Hepatocyte (in vitro differentiated cells): ENCODE measurements at regions not wholly inside any gene's neighbourhood (a gene's known extent, or its start where the extent isn't known, plus 50 kb on each side); places are given as distances from the start of the nearest gene placed in this dataset.

Experiments used
- DNase-seq: peaks from one replicate; pipeline ENCODE4 v3.0.0-alpha.2; 2016; ENCODE audit warnings: low spot score
- H2AFZ ChIP-seq: fragments of 200-600 bp; sonication (generic); 2 replicates; pipeline ENCODE4 v1.6.0; 2016; ENCODE audit warnings: antibody characterized with exemption, mild to moderate bottlenecking
- H3K27ac ChIP-seq: fragments of 200-600 bp; sonication (generic); 2 replicates; pipeline ENCODE4 v1.5.1; 2016; ENCODE audit warnings: mild to moderate bottlenecking
- H3K27me3 ChIP-seq: fragments of 200-600 bp; sonication (generic); 2 replicates; pipeline ENCODE4 v1.6.1; 2016
- H3K36me3 ChIP-seq: fragments of 200-600 bp; sonication (generic); replicated peaks from 2 replicates; pipeline ENCODE4 v1.5.1; 2016; ENCODE audit warnings: low read depth; ENCODE audit not compliant: insufficient read depth
- H3K4me1 ChIP-seq: fragments of 200-600 bp; sonication (generic); 2 replicates; pipeline ENCODE4 v1.5.1; 2016; ENCODE audit warnings: mild to moderate bottlenecking, moderate library complexity; ENCODE audit not compliant: insufficient read depth
- H3K4me2 ChIP-seq: fragments of 200-600 bp; sonication (generic); 2 replicates; pipeline ENCODE4 v1.6.0; 2016
- H3K4me3 ChIP-seq: fragments of 200-600 bp; sonication (generic); 2 replicates; pipeline ENCODE4 v1.5.1; 2016; ENCODE audit warnings: mild to moderate bottlenecking
- H3K79me2 ChIP-seq: fragments of 200-600 bp; sonication (generic); 2 replicates; pipeline ENCODE4 v1.6.0; 2017; ENCODE audit warnings: mild to moderate bottlenecking
- H3K9me2 ChIP-seq: fragments of 200-600 bp; sonication (generic); replicated peaks from 2 replicates; pipeline ENCODE4 v1.6.0; 2017; ENCODE audit warnings: mild to moderate bottlenecking; ENCODE audit not compliant: insufficient read depth
- H3K9me3 ChIP-seq: fragments of 200-600 bp; sonication (generic); 2 replicates; pipeline ENCODE4 v1.5.1; 2016; ENCODE audit warnings: low read depth, mild to moderate bottlenecking
- H4K20me1 ChIP-seq: fragments of 200-600 bp; sonication (generic); 2 replicates; pipeline ENCODE4 v1.6.0; 2016; ENCODE audit warnings: mild to moderate bottlenecking; ENCODE audit not compliant: insufficient read depth, poor library complexity, severe bottlenecking
- CTCF ChIP-seq: fragments of 200-600 bp; sonication (generic); IDR thresholded peaks from 2 replicates; pipeline ENCODE4 v1.5.1; 2016; ENCODE audit warnings: antibody characterized with exemption, mild to moderate bottlenecking; ENCODE audit not compliant: poor library complexity
- EZH2 ChIP-seq: fragments of 200-600 bp; sonication (generic); IDR thresholded peaks from 2 replicates; pipeline ENCODE4 v1.6.1; 2016; ENCODE audit warnings: antibody characterized with exemption, mild to moderate bottlenecking, borderline replicate concordance
- EZH2phosphoT487 ChIP-seq: fragments of 200-600 bp; sonication (generic); IDR thresholded peaks from one replicate; pipeline ENCODE4 v1.6.1; 2018; ENCODE audit warnings: antibody characterized with exemption, mild to moderate bottlenecking, low read depth, moderate library complexity; ENCODE audit not compliant: unreplicated experiment, severe bottlenecking
- WGBS: methylation state at CpG from one replicate; pipeline ENCODE4 v1.1.6; 2016; ENCODE audit warnings: low lambda C conversion rate; ENCODE audit errors: missing lambda C conversion rate; 5-methylcytosine and 5-hydroxymethylcytosine counted together

- TF ChIP-seq EZH2, result no peak
- no peak for TF ChIP-seq EZH2phosphoT487
- no peak for TF ChIP-seq CTCF
- no peaks in the 10 kb centered on the region for H3K9me2 ChIP-seq
- 55% methylated on average over 4 of the region's 4 CpGs for WGBS
- H3K79me2 ChIP-seq, result no peaks in the 10 kb centered on the region
- no peak overlapping the region for H3K4me3 ChIP-seq
- H3K27ac ChIP-seq, result no peak overlapping the region
- H2AFZ ChIP-seq, result no peak overlapping the region
- no peak overlapping the region for H3K4me2 ChIP-seq
- no peaks in the 10 kb centered on the region for H3K36me3 ChIP-seq
- DNase-seq, result no peak
- no peaks in the 10 kb centered on the region for H4K20me1 ChIP-seq
- peaks cover 19% of the 10 kb centered on the region for H3K4me1 ChIP-seq
- H3K9me3 ChIP-seq, result no peaks in the 10 kb centered on the region
- no peaks in the 10 kb centered on the region for H3K27me3 ChIP-seq
These were observed 184.1 kb upstream of the KYNU start for GRCh38 chr2:142693171-142693950.

- H3K4me1 ChIP-seq, result no peaks in the 10 kb centered on the region
- 91% methylated on average over 4 of the region's 4 CpGs for WGBS
- H3K9me3 ChIP-seq, result no peaks in the 10 kb centered on the region
- H2AFZ ChIP-seq, result no peak overlapping the region
- no peak overlapping the region for H3K4me2 ChIP-seq
- H3K4me3 ChIP-seq, result no peak overlapping the region
- H3K79me2 ChIP-seq, result no peaks in the 10 kb centered on the region
- H3K27ac ChIP-seq, result no peak overlapping the region
- H4K20me1 ChIP-seq, result no peaks in the 10 kb centered on the region
- no peak for TF ChIP-seq EZH2phosphoT487
- no peak for TF ChIP-seq EZH2
- no peak for TF ChIP-seq CTCF
- H3K9me2 ChIP-seq, result no peaks in the 10 kb centered on the region
- H3K27me3 ChIP-seq, result no peaks in the 10 kb centered on the region
- DNase-seq, result no peak
- no peaks in the 10 kb centered on the region for H3K36me3 ChIP-seq
These were observed 188.4 kb upstream of the KYNU start for GRCh38 chr2:142688856-142689605.

GRCh38 chr2:142687509-142687908, 190.0 kb upstream of the KYNU start:
- no peaks in the 10 kb centered on the region for H4K20me1 ChIP-seq
- no peaks in the 10 kb centered on the region for H3K27me3 ChIP-seq
- no peak overlapping the region for H2AFZ ChIP-seq
- DNase-seq, result no peak
- no peaks in the 10 kb centered on the region for H3K4me1 ChIP-seq
- no peaks in the 10 kb centered on the region for H3K9me3 ChIP-seq
- no peak overlapping the region for H3K27ac ChIP-seq
- no peaks in the 10 kb centered on the region for H3K79me2 ChIP-seq
- no peak for TF ChIP-seq EZH2phosphoT487
- TF ChIP-seq EZH2, result no peak
- TF ChIP-seq CTCF, result no peak
- no peaks in the 10 kb centered on the region for H3K9me2 ChIP-seq
- H3K36me3 ChIP-seq, result no peaks in the 10 kb centered on the region
- no peak overlapping the region for H3K4me3 ChIP-seq
- H3K4me2 ChIP-seq, result no peak overlapping the region
- 79% methylated on average over 5 of the region's 5 CpGs for WGBS
